Osteoblast (primary cell): ENCODE measurements at regions not wholly inside any gene's neighbourhood (a gene's known extent, or its start where the extent isn't known, plus 50 kb on each side); places are given as distances from the start of the nearest gene placed in this dataset.

Source experiments
- DNase-seq: peaks from one replicate; pipeline ENCODE4 v3.0.0; 2011; ENCODE audit warnings: low spot score, mixed read lengths; ENCODE audit not compliant: insufficient read length; ENCODE audit errors: missing footprints
- H2AFZ ChIP-seq: 2 replicates; pipeline ENCODE4 v1.6.0; 2011; ENCODE audit warnings: mild to moderate bottlenecking, low read length
- H3K27ac ChIP-seq: 2 replicates; pipeline ENCODE4 v1.5.1; 2011; ENCODE audit warnings: mild to moderate bottlenecking, low read depth, low read length, moderate library complexity
- H3K27me3 ChIP-seq: 2 replicates; pipeline ENCODE4 v1.6.0; 2012; ENCODE audit warnings: mild to moderate bottlenecking, control low read depth, inconsistent platforms, low read length, moderate library complexity; ENCODE audit not compliant: insufficient read depth
- H3K36me3 ChIP-seq: 2 replicates; pipeline ENCODE4 v1.5.1; 2011; ENCODE audit warnings: mild to moderate bottlenecking, low read length, control low read depth, moderate library complexity; ENCODE audit not compliant: insufficient read depth
- H3K4me1 ChIP-seq: 2 replicates; pipeline ENCODE4 v1.5.1; 2011; ENCODE audit warnings: mild to moderate bottlenecking, low read length, control low read depth, moderate library complexity; ENCODE audit not compliant: insufficient read depth
- H3K4me2 ChIP-seq: 2 replicates; pipeline ENCODE4 v1.6.0; 2011; ENCODE audit warnings: mild to moderate bottlenecking, low read length; ENCODE audit not compliant: insufficient read depth
- H3K4me3 ChIP-seq: fragments of 200-600 bp; sonication (generic); 3 replicates; pipeline ENCODE4 v1.5.1; 2012; ENCODE audit warnings: mild to moderate bottlenecking, low read length, inconsistent platforms; ENCODE audit not compliant: insufficient read depth
- H3K79me2 ChIP-seq: 2 replicates; pipeline ENCODE4 v1.6.0; 2012; ENCODE audit warnings: mild to moderate bottlenecking, low read length, control low read depth, inconsistent platforms; ENCODE audit not compliant: insufficient read depth
- H3K9me3 ChIP-seq: 2 replicates; pipeline ENCODE4 v1.5.1; 2011; ENCODE audit warnings: low read depth, low read length, control low read depth
- H4K20me1 ChIP-seq: 2 replicates; pipeline ENCODE4 v1.6.0; 2012; ENCODE audit warnings: mild to moderate bottlenecking, low read length, control low read depth; ENCODE audit not compliant: insufficient read depth
- TF ChIP-seq, protein P1 (sequence below): IDR thresholded peaks from 2 replicates; pipeline ENCODE4 v1.5.1; 2011; ENCODE audit warnings: mild to moderate bottlenecking, low read depth, low read length, moderate library complexity; ENCODE audit errors: extremely low read depth

GRCh38 chr16:80318107-80318506, 222.7 kb upstream of the DYNLRB2 start:
- Histone ChIP-seq H2AFZ (no peak overlapping the region), H3K27me3 (no peaks in the 10 kb centered on the region), H3K36me3 (no peaks in the 10 kb centered on the region), H3K79me2 (no peaks in the 10 kb centered on the region), H3K27ac (no peak overlapping the region), H3K4me1 (no peaks in the 10 kb centered on the region), H3K4me3 (no peak overlapping the region), H3K9me3 (no peaks in the 10 kb centered on the region), H3K4me2 (no peak overlapping the region), H4K20me1 (no peaks in the 10 kb centered on the region)
- DNase-seq, result no peak
- TF ChIP-seq, protein P1, sequence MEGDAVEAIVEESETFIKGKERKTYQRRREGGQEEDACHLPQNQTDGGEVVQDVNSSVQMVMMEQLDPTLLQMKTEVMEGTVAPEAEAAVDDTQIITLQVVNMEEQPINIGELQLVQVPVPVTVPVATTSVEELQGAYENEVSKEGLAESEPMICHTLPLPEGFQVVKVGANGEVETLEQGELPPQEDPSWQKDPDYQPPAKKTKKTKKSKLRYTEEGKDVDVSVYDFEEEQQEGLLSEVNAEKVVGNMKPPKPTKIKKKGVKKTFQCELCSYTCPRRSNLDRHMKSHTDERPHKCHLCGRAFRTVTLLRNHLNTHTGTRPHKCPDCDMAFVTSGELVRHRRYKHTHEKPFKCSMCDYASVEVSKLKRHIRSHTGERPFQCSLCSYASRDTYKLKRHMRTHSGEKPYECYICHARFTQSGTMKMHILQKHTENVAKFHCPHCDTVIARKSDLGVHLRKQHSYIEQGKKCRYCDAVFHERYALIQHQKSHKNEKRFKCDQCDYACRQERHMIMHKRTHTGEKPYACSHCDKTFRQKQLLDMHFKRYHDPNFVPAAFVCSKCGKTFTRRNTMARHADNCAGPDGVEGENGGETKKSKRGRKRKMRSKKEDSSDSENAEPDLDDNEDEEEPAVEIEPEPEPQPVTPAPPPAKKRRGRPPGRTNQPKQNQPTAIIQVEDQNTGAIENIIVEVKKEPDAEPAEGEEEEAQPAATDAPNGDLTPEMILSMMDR, result no peak

DNA sequence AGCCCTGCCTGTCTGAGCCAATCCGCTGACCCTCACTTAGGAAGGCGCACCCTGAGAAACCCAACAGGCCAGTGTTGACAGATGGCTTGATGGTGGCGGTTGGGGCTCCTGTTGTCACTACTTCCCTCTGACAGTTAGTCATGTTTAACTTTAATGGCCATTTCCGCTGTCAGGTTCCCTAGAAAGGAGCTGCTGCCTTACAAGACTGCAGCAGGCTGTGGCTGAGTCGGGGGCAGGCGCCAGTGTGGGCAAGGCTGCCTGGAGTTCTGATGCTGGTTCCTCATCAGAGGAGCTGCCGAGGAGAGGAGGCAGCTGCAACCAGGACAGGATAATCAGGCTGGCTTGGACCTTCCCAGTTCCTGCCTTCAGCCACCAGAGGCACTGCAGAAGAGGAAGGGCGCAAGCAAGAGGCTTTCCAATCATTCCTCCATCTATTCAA, 223.2 kb upstream of the DYNLRB2 start:
- no peak overlapping the region for H3K4me3 ChIP-seq
- H3K4me1 ChIP-seq, result no peaks in the 10 kb centered on the region
- no peaks in the 10 kb centered on the region for H3K9me3 ChIP-seq
- no peak for DNase-seq
- H3K79me2 ChIP-seq, result no peaks in the 10 kb centered on the region
- TF ChIP-seq, protein P1, result peak; percentile 38
- H3K27me3 ChIP-seq, result no peaks in the 10 kb centered on the region
- H3K4me2 ChIP-seq, result no peak overlapping the region
- no peak overlapping the region for H2AFZ ChIP-seq
- no peaks in the 10 kb centered on the region for H4K20me1 ChIP-seq
- no peak overlapping the region for H3K27ac ChIP-seq
- no peaks in the 10 kb centered on the region for H3K36me3 ChIP-seq

DNA sequence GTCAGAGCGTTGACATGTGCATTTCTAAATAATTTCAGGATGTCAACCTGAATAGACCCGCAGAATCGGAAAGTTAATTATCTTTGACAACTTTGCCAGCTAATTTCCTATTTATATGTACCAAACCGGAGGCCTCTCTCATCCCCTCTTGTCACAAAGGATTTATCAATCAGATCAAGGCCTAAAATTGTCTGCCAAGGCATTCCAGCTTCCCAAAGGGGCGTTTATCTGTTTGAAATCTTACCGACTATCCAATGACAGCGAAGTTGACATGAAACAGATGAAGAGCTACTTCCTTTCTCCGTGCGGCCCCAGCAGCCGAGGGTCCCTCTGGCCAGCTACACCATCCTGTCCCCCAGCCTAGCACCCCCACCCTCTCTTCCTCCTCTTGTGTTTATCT, 223.7 kb upstream of the DYNLRB2 start:
- H3K27ac ChIP-seq, result no peak overlapping the region
- H3K9me3 ChIP-seq, result no peaks in the 10 kb centered on the region
- no peak overlapping the region for H3K4me3 ChIP-seq
- H3K27me3 ChIP-seq, result no peaks in the 10 kb centered on the region
- H3K4me2 ChIP-seq, result no peak overlapping the region
- H3K36me3 ChIP-seq, result no peaks in the 10 kb centered on the region
- TF ChIP-seq, protein P1, result no peak
- no peak for DNase-seq
- no peaks in the 10 kb centered on the region for H3K79me2 ChIP-seq
- H3K4me1 ChIP-seq, result no peaks in the 10 kb centered on the region
- no peaks in the 10 kb centered on the region for H4K20me1 ChIP-seq
- no peak overlapping the region for H2AFZ ChIP-seq

DNA sequence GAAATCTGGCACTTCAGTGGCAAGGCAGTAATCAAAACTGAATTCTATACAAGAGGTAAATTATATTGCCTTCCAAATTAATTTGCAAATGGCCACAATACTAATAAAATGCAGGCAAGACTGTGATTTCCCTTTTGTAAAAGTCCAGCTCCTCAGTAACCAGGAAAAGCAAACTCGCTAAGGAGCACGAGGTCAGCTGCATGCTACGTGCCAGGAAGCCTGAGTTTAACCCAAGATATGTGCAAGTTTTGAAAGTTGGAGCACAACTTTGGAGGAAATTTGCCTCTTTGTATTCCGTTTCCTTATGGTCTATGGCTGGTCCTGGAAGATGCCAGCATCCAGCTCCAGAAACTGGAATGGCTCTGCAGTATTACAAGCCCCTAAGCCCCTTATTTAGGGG, 226.8 kb upstream of the DYNLRB2 start:
- Histone ChIP-seq H3K27me3 (no peaks in the 10 kb centered on the region), H2AFZ (no peak overlapping the region), H3K9me3 (no peaks in the 10 kb centered on the region), H3K79me2 (no peaks in the 10 kb centered on the region), H4K20me1 (no peaks in the 10 kb centered on the region), H3K4me1 (no peaks in the 10 kb centered on the region), H3K4me3 (no peak overlapping the region), H3K36me3 (no peaks in the 10 kb centered on the region), H3K27ac (no peak overlapping the region), H3K4me2 (no peak overlapping the region)
- TF ChIP-seq, protein P1, result no peak
- DNase-seq, result no peak
